SIG-M5 treated with dmso at 0.1 percent for 504 hours (cell line): ENCODE measurements at regions not wholly inside any gene's neighbourhood (a gene's known extent, or its start where the extent isn't known, plus 50 kb on each side); places are given as distances from the start of the nearest gene placed in this dataset.
"Not testable (repeated sequence)": the region's sequence is repeated elsewhere in the genome, so short reads cannot be mapped to it uniquely, and the experiment has no call there.

Experiments
- DNase-seq: peaks from one replicate; lab custom pipeline; 2025; ENCODE audit not compliant: unreplicated experiment; lab: John Stamatoyannopoulos, UW

DNA sequence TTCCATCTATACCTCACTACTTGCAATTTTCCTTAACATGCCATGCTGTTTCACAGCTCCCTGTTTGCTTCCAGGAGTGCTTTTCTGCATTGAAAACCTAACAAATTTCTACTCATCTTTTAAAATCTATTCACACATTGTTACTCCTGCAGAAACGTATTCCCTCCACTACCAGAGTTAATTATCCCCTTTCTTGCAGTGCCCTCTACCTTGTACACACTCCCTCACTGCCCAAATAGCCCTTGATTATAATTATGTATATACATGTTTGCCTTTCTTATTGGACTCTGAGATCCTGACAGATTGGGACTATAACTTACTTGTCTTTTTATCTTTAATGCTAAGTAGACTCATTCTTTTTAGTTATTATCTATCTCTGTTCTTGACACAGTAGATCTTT lies 325.0 kb downstream of the OXSM start:
- DNase-seq = no peak

DNA sequence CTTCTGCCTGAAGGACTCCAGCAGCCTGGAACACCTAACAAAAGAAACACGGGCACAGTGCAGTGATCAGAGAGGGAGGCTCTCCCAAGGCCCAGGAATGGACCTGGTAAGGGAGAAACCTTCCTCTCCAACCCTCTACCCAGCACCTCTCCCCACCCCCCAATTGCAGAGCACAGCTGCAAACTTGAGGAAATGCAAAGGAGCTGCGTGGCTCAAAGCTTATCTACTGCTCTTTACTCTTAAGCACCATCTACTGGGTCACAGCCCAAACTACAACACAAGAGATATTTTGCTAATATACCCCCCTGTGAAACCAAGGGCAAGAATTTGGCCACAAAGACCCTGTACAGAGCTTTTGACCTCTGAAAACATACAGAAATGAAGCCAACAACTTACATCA lies 328.3 kb downstream of the OXSM start:
- DNase-seq = peak; percentile 18

DNA sequence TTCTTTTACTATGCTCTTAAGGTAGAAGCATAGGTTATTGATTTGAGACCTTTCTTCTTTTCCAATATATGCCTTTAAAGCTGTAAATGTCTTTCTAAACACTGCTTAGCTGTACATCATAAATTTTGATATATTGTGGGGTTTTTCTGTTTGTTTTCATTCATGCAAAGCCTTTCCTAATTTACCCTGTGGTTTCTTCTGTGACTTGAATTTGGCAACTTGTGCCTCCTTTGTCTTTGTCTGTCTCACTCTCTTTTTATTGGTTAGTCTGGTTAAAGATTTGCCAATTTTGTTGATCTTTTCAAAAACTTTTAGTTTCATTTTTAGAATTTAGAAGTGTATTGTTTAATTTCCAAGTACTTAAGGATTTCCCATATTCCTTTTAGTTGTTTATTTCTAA lies 343.1 kb downstream of the OXSM start:
- no peak for DNase-seq

DNA sequence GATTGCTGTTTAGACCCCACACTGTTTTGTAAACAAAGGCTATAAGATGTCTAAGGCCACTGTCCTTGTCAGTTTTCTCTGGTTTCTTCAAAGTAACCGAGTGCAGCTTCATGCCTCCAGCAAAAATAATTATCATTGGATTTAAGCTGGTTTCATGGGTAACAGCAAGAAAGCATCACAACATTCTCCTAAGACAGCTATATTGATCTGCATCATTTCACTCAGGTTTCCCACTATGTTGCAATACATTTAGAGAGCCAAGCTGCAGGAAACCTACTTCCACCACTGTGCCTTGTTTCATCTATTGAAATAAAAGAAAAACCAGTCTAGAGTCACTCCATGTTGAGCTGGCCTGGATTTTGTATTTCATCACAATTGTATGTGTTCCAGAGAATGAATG lies 351.4 kb downstream of the OXSM start:
- DNase-seq = no peak

DNA sequence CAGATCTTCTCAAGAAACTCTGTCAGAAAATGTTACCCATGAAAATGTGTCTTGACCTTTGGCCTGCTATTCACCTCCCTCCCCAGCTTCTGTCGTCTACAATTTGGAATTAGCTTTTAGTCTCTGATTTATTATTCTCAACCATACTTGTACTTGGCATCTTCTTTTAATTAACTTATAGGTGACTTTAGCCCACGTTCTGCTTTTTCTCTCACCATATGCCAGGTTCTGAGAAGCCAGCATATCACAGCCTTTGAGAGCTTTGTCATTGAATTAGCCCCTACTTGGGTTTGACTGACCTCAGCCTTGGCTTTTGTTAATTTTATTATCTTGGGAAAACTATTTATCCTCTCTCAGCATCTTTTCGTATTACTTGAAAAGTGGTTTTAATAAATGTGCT lies 355.9 kb downstream of the OXSM start:
- no peak for DNase-seq

DNA sequence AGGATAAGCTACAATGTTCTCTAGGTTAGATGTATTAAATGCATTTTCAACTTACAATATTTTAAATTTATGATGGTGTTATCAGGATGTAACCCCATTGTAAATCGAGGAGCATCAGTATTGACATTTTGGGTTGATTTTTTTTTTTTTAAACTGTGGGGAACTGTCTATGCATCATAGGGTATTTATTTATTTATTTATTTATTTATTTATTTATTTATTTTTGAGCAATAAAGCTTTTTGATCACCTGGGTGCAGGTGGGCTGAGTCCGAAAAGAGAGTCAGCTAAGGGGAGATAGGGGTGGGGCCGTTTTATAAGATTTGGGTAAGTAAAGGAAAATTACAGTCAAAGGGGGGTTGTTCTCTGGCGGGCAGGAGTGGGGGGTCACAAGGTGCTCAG lies 367.5 kb downstream of the OXSM start:
- DNase-seq = not testable (repeated sequence)

DNA sequence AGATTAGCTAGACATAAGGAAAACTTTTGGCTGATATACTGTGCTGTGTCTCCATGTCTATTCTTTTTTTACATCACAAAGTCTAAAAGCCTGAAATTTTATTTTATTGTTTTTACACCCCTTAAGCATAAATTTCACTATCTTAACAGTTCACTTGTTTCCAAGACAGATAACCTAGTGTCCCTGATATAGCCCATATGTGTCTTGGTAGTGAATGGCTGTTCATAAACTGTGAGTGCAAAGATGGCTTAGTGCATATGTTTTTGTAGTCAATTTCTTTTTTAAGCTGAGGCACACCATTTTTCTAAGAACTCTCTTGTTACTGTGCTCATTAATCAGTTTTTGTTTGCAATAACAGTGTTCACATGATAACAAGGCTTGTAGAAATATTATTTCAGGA lies 381.1 kb downstream of the OXSM start:
- DNase-seq = no peak

DNA sequence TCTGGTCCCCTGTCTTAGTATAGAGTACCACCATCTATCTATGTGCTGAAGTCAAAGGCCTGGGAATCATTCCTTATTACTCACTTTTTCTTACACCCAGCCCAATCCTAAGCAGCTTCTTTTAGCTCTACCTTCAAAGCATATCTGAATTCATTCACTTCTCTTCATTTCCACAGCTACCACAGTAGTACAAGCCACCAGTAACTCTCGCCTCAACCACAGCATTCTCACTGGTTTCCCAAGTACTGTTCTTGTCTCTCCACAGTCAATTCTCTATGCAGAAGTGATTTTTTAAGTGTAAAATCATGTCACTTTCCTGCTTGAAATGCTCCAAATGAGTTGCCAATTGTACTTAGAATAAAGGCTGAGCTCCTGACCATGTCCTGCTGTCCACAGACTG lies 401.7 kb downstream of the OXSM start:
- no peak for DNase-seq

DNA sequence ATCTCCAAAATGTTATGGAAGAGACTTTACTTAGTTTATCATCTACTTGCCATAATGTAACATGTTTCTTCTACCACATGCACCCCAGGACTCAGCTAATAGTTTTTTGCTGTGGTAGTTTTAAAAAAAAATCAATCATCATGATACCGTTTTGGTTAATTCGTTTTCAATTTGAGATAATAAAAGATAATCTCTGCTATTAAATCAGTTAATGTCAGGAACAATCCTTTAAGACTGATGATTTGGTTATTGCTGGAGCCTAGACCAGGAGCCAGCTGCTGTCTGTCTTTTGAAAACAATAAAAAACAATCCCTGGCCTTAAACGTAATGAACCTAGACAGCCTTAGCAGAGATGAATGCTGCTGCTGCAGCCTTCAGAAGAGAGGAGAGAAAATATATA lies 403.7 kb downstream of the OXSM start:
- no peak for DNase-seq

DNA sequence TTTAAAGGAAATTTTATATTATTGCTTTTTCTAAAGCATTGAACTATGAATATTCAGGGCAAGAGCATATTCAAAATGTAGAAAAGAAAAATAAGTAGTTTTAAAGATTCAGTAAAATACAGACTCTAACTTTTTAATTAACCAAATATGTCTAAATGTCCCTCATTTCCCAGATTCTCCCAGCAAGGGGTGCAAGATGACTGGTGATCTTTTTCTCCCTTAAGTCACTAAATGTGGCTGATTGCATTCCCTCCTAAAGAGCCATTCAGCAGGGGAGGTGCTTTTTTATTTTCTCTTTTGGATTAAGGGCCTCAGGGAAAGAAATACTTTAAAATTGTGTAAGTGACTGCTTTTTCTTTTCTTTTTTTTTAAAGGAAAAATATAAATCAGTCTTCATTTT lies 406.9 kb downstream of the OXSM start:
- DNase-seq = no peak

DNA sequence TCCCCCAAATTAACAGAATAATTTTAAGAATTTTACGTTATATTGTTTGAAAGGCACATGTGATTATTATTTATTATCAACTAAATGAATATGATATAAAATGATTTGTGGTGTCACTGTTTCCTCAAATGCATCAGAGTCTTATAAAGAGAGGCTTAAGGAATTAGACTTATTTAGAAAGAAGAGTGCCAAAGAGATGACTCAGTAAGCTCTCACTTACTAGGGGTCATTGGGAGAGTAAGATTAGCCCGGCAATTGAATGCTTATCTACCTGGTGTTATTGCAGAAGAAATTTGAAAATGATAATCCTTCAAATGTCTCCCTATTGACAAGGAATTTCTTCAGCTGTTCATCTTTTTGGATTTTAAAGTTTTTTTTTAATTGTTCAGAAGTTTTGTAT lies 408.7 kb downstream of the OXSM start:
- DNase-seq = no peak

DNA sequence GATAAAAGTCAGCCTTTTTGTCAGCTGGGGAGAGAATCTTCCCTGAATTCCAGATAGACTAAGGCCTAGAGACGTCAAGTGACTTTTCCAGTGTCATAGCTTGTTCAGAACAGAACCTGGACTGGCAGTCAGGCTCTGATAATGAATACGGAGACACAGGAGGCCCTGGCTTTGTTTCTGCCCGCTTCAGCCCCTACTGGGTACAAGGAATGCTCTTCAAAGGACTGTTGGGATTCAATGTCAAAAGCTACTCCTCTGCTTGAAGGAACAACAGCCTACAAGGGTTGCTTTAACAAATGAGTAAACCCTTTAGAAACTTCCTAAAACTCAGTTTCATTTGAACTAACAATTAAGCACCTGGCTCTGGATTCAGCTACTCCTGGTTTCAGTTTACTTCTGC lies 412.3 kb downstream of the OXSM start:
- DNase-seq = no peak

DNA sequence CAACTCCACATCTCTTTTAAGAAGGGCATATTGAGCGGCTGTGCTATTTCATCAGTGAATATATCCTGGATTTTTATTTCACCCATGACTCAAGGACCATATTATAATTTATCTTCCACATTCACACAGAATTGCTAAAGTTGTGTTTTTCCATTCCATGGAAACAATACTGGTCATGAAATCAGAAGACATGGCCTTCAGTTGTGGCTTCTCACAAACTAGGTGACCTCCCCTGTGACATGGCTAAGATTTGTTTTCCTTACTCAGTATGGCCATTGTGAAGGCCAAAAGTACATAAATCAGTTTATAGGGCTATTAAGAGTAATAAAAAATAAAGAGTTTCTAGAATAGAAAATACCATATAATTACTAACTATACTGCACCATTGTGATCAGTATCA lies 415.6 kb downstream of the OXSM start:
- DNase-seq = no peak

DNA sequence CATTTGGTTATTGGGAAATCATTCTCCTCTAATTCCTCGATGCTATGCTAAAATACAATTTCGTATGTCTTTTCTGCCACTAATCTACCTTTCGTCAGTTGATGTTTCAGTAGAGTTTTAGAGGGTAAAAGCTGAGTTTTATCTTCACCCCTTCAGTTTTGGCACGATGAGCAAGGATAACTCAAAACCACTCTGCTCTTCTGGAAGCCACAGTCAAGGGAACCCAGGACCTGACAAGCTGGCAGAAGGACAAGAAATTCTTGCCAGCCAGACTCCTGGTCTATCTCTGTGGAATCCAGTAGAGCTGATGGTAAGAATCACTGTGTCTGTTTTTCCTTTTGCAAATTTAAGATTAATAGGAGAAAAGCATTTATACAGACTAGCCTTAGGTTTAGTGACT lies 414.4 kb upstream of the LRRC3B start:
- DNase-seq = no peak

DNA sequence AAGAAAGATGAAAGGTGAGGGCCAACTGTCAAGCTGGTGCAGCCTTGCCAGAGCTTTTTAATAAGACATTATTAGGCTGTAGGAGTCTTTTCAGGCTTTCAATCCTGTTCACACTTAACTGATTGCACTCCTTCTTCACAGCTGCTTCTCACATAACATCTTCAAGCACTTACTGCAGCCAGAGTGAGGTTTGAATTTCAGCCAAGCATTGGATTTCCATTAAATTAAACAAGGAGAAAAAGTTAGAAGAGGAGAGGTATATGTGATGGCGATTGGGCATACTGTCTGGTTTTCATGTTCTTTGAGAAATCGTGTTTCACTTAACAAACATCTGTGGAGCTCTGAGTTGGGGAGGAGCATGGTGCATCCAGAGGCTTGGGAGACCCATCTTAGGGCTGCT lies 392.8 kb upstream of the LRRC3B start:
- no peak for DNase-seq

DNA sequence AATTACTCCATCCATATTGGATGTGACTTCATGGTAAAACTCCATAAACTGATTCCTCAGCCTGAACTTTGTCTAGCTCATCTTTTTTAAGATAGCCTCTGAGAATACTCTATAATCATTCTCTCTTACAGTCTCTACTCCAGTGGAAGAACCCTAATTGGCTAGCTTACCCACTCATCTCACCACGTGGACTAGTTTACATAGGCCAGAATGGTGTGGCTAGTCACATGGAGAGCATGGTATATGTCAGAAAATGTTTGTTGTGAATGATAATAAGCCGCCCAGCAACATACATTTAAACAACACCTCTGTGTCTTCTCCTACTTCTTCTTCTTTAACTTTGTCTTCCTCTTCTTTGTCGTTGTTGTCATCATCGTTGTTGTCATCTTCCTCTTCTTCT lies 389.2 kb upstream of the LRRC3B start:
- DNase-seq = no peak

DNA sequence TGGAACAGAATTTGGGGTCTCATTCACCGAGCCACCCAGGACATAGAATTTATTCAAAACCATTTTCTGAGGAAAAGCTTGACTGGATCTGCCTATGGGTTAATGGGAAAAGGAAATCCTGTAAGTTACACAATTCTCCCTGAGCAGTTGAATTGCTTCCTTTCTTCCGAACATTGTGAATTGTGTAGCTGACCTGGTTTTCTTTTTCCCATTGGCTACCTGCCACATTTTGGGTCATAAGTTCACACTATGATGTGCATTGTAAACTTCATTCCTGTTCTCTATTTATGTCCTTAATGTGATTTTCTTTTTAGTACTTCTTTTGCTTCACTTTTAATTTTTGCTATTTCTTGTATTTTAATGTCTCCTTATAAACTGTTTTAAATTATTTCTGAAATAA lies 386.0 kb upstream of the LRRC3B start:
- no peak for DNase-seq

DNA sequence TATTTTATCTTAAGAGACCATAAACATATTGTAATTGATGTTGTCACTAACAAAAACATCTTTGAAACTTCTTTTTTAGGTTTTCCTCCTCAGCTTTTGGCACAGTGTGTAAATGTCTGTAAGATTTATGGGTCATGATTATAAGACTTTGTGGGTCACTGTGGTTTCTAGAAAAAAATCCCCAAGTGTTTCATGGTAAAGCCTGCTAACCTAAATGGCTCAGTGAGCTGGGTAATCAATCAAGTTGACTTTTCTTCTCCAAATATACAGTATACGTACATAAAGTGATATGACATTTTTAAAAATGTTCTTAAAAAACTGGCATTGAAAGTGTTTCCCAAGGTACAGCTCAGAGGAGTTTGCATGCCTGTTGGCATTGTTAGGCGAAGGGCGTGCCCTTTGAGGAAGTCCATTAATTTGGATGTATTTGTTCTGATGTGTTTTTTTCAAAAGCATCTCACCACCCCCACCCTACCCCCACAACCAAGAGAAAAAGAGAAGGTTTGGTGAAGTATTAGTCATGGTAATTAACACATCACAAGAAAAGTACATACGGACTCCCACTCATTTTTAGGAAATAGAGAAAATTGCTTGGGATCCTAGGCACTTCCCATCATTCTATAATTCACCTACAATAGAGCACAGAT lies 385.4 kb upstream of the LRRC3B start:
- DNase-seq = no peak

DNA sequence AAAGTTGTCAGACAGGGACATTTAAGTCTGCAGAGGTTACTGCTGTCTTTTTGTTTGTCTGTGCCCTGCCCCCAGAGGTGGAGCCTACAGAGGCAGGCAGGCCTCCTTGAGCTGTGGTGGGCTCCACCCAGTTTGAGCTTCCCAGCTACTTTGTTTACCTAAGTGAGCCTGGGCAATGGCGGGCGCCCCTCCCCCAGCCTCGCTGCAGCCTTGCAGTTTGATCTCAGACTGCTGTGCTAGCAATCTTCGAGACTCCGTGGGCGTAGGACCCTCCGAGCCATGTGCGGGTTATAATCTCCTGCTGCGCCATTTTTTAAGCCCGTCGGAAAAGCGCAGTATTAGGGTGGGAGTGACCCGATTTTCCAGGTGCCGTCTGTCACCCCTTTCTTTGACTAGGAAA lies 378.0 kb upstream of the LRRC3B start:
- not testable (repeated sequence) for DNase-seq

DNA sequence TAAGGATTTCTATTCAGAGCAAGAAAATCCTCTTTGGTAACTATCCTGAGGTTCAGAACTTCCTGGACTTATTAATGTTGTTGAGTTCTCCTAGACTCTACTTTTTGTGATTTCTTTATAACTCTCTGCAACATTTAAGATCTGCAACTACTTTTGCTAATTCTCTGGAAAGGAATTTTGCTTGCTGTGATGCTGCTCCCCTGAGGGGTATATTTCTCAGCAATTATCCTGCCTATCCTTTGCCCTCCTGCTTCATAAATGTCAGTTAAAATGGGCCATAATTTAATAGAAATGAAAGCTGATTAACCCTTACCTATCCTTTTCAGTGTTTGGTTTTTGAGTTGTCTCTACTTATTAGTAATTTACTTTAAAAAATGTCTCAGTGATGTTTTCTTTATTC lies 377.3 kb upstream of the LRRC3B start:
- no peak for DNase-seq

DNA sequence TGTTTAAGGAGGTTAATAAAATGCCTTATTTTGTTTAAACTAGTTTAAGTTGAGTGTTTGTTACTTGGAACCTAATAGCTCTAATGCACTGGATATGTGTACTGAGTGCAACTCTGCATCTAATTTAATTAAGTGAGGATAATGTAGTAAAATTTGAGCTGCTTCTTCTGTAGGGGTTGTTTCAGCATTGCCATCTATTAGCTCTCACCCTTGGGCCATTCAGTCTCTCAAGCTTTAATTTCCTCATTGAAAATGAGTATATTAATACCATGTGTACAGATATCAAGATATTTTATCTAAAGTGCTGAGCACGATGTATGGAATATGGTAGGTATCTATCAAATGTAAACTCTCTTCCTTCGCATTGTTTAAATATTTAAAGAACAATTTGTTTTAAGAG lies 375.7 kb upstream of the LRRC3B start:
- no peak for DNase-seq

DNA sequence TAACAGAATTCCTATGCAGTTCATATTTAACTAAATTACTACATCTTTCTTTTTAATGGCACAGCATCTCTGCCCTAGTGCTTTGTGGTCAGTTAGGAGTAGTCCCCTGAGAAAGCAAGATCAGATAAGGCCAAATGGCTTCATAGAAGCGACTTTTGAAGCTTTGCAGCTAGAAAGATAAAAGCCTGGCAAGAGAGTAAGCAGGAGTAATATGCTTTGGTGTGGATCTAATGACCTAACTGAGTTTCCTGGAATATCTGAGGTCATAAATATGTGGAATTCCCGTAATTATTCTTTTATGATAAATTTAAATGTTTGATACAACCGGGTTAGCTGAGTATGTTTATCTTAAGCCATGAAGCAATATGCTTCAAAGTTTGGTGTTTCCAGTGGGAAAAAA lies 374.9 kb upstream of the LRRC3B start:
- no peak for DNase-seq

DNA sequence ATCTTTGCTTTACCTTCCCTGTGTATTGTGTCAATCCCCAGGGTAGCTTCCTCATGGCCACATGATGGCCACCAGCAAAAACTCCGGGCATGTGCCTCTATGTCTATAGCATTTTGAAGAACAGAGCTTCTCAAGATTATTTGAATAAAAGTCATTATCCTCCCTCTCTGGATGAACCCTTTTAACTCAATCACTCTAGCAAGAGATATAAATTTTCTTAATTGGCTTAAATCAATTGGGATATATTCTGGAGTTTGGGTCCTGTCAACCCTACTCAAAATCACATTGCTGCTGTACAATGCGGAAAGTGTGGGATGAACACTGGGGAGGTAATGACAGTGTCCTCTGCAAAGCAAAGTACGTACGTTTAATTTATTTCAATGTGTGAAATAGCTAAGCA lies 370.6 kb upstream of the LRRC3B start:
- DNase-seq = no peak

DNA sequence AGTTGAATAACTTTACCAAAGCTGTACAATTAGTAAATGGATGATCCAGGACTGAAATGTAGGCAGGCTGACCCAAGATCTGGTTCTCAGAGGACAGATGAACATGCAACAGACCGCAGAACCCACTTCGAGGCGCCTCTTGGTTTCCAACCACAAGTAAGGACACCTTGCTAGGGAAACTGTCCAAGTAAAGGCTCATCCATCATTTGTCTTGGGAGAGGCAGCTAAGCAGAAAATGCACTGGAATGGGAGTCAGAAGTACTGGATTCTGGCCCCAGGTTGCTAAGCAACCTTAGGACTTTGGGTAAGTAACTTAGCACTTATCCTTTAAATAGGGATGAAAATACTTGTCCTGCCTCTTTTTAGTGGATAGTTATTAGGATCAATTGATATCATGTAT lies 366.3 kb upstream of the LRRC3B start:
- no peak for DNase-seq
